ENCODE measurements at regions not wholly inside any gene's neighbourhood (a gene's known extent, or its start where the extent isn't known, plus 50 kb on each side); places are given as distances from the start of the nearest gene placed in this dataset.

GRCh38 chr1:195828325-195828724, 779.9 kb downstream of the KCNT2 start:
- DNase-seq, result no peak
- Histone ChIP-seq H3K4me3 (no peak overlapping the region), H3K9me3 (ENCODE audit: insufficient read depth, low read depth) (no peaks in the 10 kb centered on the region), H3F3A (ENCODE audit: insufficient read depth, low read depth) (no peaks in the 10 kb centered on the region), H3K36me3 (ENCODE audit: low read depth) (no peaks in the 10 kb centered on the region), H3K4me1 (replicated peaks; ENCODE audit: insufficient read depth) (no peaks in the 10 kb centered on the region), H3K4me2 (no peak overlapping the region), H3K27me3 (ENCODE audit: insufficient read depth, low read depth) (no peaks in the 10 kb centered on the region), H2AFZ (no peak overlapping the region), H3K9me2 (ENCODE audit: insufficient read depth) (no peaks in the 10 kb centered on the region), H3K79me2 (ENCODE audit: low read depth) (no peaks in the 10 kb centered on the region), H4K20me1 (ENCODE audit: insufficient read depth) (no peaks in the 10 kb centered on the region), H3K27ac (no peak overlapping the region)
- POLR2A ChIA-PET (ENCODE audit: unreplicated experiment), result no interaction called here
- no TSS peak for BruUV-seq (replicated peaks)
- CTCF ChIA-PET, result interaction anchor here (0.7 kb wide), 1 partner anchor 267 kb away, joined by 3 read pairs; no protein-coding TSS in a partner anchor
- no peak for TF ChIP-seq EZH2 (IDR thresholded peaks at IDR 0.05; ENCODE audit: low read depth)
- TF ChIP-seq, protein P1, sequence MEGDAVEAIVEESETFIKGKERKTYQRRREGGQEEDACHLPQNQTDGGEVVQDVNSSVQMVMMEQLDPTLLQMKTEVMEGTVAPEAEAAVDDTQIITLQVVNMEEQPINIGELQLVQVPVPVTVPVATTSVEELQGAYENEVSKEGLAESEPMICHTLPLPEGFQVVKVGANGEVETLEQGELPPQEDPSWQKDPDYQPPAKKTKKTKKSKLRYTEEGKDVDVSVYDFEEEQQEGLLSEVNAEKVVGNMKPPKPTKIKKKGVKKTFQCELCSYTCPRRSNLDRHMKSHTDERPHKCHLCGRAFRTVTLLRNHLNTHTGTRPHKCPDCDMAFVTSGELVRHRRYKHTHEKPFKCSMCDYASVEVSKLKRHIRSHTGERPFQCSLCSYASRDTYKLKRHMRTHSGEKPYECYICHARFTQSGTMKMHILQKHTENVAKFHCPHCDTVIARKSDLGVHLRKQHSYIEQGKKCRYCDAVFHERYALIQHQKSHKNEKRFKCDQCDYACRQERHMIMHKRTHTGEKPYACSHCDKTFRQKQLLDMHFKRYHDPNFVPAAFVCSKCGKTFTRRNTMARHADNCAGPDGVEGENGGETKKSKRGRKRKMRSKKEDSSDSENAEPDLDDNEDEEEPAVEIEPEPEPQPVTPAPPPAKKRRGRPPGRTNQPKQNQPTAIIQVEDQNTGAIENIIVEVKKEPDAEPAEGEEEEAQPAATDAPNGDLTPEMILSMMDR (conservative IDR thresholded peaks at IDR 0.05), result no peak
- intact Hi-C loops (cut with micrococcal nuclease; ENCODE audit: unreplicated experiment), result no loop called here

GRCh38 chr1:195820925-195821324, 787.3 kb downstream of the KCNT2 start:
- no TSS peak for BruUV-seq (replicated peaks)
- POLR2A ChIA-PET (ENCODE audit: unreplicated experiment), result no interaction called here
- CTCF ChIA-PET, result no interaction called here
- no peaks in the 10 kb centered on the region for H3K79me2 ChIP-seq (ENCODE audit: low read depth)
- no peaks in the 10 kb centered on the region for H3K27me3 ChIP-seq (ENCODE audit: insufficient read depth, low read depth)
- H3F3A ChIP-seq (ENCODE audit: insufficient read depth, low read depth), result no peaks in the 10 kb centered on the region
- no peak for DNase-seq
- no peaks in the 10 kb centered on the region for H3K9me2 ChIP-seq (ENCODE audit: insufficient read depth)
- no peak overlapping the region for H3K27ac ChIP-seq
- no peaks in the 10 kb centered on the region for H3K9me3 ChIP-seq (ENCODE audit: insufficient read depth, low read depth)
- H3K36me3 ChIP-seq (ENCODE audit: low read depth), result no peaks in the 10 kb centered on the region
- no peaks in the 10 kb centered on the region for H4K20me1 ChIP-seq (ENCODE audit: insufficient read depth)
- no peak overlapping the region for H2AFZ ChIP-seq
- H3K4me3 ChIP-seq, result no peak overlapping the region
- H3K4me1 ChIP-seq (replicated peaks; ENCODE audit: insufficient read depth), result no peaks in the 10 kb centered on the region
- H3K4me2 ChIP-seq, result no peak overlapping the region
- no peak for TF ChIP-seq EZH2 (IDR thresholded peaks at IDR 0.05; ENCODE audit: low read depth)
- TF ChIP-seq, protein P1 (conservative IDR thresholded peaks at IDR 0.05), result no peak
- intact Hi-C loops (cut with micrococcal nuclease; ENCODE audit: unreplicated experiment), result no loop called here

DNA sequence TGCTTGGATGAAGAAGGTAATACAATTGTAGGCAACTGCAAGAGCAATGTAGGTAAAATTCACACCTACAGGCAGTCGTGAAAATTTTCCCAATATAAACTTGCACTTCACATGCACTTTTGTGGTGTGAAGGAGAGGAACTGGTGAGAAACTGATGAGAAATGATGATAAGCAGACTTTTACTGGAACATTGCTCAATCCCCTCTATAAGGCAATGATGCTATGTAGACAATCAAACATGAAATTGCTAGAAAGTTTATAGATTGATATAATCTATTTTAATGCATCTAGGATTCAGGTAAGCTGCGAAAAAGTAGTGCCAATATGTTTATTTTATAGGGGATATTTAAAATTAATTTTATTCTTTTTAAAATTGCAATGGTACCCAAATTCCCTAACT, 802.2 kb downstream of the KCNT2 start:
- Histone ChIP-seq H3K4me3 (no peak overlapping the region), H3F3A (ENCODE audit: insufficient read depth, low read depth) (no peaks in the 10 kb centered on the region), H3K4me1 (replicated peaks; ENCODE audit: insufficient read depth) (no peaks in the 10 kb centered on the region), H3K9me3 (ENCODE audit: insufficient read depth, low read depth) (no peaks in the 10 kb centered on the region), H3K4me2 (no peak overlapping the region), H3K79me2 (ENCODE audit: low read depth) (no peaks in the 10 kb centered on the region), H3K27me3 (ENCODE audit: insufficient read depth, low read depth) (no peaks in the 10 kb centered on the region), H3K27ac (no peak overlapping the region), H3K9me2 (ENCODE audit: insufficient read depth) (no peaks in the 10 kb centered on the region), H2AFZ (no peak overlapping the region), H4K20me1 (ENCODE audit: insufficient read depth) (no peaks in the 10 kb centered on the region), H3K36me3 (ENCODE audit: low read depth) (no peaks in the 10 kb centered on the region)
- intact Hi-C loops (cut with micrococcal nuclease; ENCODE audit: unreplicated experiment), result no loop called here
- CTCF ChIA-PET, result no interaction called here
- BruUV-seq (replicated peaks), result no TSS peak
- no peak for DNase-seq
- POLR2A ChIA-PET (ENCODE audit: unreplicated experiment), result no interaction called here
- TF ChIP-seq, protein P1 (conservative IDR thresholded peaks at IDR 0.05), result no peak
- TF ChIP-seq EZH2 (IDR thresholded peaks at IDR 0.05; ENCODE audit: low read depth), result no peak

All from PC-9 (cell line).